Type B pancreatic cell (in vitro differentiated cells): ENCODE measurements at regions not wholly inside any gene's neighbourhood (a gene's known extent, or its start where the extent isn't known, plus 50 kb on each side); places are given as distances from the start of the nearest gene placed in this dataset.

Source experiments
- DNase-seq: peaks from one replicate; pipeline ENCODE4 v3.0.0; 2021; ENCODE audit warnings: mixed read lengths; ENCODE audit not compliant: unreplicated experiment; ENCODE audit errors: extremely low spot score
- H3K27ac Mint-ChIP-seq: 2 replicates; pipeline ENCODE4 v1.8.0; 2021; ENCODE audit warnings: mild to moderate bottlenecking, mixed read lengths
- H3K27me3 Mint-ChIP-seq: 2 replicates; pipeline ENCODE4 v1.8.0; 2021; ENCODE audit warnings: mixed read lengths
- H3K36me3 Mint-ChIP-seq: 2 replicates; pipeline ENCODE4 v1.8.0; 2021; ENCODE audit warnings: mixed read lengths
- H3K4me1 Mint-ChIP-seq: one replicate; pipeline ENCODE4 v1.8.0; 2021; ENCODE audit warnings: mixed read lengths; ENCODE audit not compliant: unreplicated experiment
- H3K4me3 Mint-ChIP-seq: 2 replicates; pipeline ENCODE4 v1.8.0; 2021; ENCODE audit warnings: mild to moderate bottlenecking, mixed read lengths
- H3K9me3 Mint-ChIP-seq: 2 replicates; pipeline ENCODE4 v1.8.0; 2021; ENCODE audit warnings: mixed read lengths
- TF ChIP-seq, protein P1 (sequence below): fragments of 200-600 bp; sonication (generic); conservative IDR thresholded peaks from 2 replicates; pipeline ENCODE4 v1.5.0; 2021; ENCODE audit warnings: antibody characterized with exemption, mild to moderate bottlenecking

DNA sequence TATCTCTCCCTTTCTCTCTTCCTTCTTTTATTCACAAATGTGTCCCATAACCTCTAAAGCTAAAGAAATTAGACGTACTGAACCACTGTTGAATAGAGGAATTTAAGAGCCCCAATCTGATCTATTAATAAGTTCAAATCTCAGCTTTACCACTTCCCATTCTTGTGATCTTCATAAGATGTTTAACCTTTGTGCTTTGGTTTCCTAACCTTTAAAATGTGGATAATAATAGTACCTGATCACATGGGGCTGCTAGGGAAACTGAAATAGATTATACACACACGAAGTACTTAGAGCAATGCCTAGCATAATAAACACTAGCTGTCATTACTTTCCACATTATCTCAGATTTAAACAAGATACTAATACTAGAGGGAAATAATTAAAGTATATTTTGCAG is 324.3 kb upstream of the SEMA6A start:
- H3K27me3 Mint-ChIP-seq, result peaks cover 3% of the 10 kb centered on the region
- H3K27ac Mint-ChIP-seq, result no peak overlapping the region
- no peaks in the 10 kb centered on the region for H3K36me3 Mint-ChIP-seq

DNA sequence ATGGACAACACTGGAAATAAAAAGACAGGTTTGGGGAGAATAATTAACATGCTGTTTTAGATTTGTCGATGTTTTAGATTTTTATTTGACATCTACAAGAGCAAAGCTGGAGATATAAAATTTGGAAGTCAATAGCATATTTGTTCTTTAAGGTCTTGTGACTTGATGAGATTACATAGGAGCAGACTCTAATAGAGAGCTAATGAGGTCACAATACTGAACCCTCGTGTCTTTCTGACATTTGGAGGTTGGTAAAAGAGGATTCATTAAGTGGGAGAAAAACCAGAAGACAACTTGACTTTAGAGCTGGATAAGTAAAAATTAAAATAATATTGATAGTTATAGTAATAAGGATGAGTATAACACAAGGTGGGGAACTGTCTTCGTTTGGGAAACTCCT is 322.7 kb upstream of the SEMA6A start:
- H3K4me1 Mint-ChIP-seq, result peaks cover 15% of the 10 kb centered on the region
- H3K36me3 Mint-ChIP-seq, result no peaks in the 10 kb centered on the region
- DNase-seq, result no peak
- TF ChIP-seq, protein P1, sequence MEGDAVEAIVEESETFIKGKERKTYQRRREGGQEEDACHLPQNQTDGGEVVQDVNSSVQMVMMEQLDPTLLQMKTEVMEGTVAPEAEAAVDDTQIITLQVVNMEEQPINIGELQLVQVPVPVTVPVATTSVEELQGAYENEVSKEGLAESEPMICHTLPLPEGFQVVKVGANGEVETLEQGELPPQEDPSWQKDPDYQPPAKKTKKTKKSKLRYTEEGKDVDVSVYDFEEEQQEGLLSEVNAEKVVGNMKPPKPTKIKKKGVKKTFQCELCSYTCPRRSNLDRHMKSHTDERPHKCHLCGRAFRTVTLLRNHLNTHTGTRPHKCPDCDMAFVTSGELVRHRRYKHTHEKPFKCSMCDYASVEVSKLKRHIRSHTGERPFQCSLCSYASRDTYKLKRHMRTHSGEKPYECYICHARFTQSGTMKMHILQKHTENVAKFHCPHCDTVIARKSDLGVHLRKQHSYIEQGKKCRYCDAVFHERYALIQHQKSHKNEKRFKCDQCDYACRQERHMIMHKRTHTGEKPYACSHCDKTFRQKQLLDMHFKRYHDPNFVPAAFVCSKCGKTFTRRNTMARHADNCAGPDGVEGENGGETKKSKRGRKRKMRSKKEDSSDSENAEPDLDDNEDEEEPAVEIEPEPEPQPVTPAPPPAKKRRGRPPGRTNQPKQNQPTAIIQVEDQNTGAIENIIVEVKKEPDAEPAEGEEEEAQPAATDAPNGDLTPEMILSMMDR, result no peak
- H3K27me3 Mint-ChIP-seq, result peaks cover 3% of the 10 kb centered on the region
- H3K9me3 Mint-ChIP-seq, result no peaks in the 10 kb centered on the region
- no peak overlapping the region for H3K27ac Mint-ChIP-seq
- H3K4me3 Mint-ChIP-seq, result no peak overlapping the region

More for the DNA sequence above, 324.3 kb upstream of the SEMA6A start:
- TF ChIP-seq, protein P1, result no peak
- H3K4me3 Mint-ChIP-seq, result no peak overlapping the region
- H3K9me3 Mint-ChIP-seq, result no peaks in the 10 kb centered on the region
- H3K4me1 Mint-ChIP-seq, result peaks cover 15% of the 10 kb centered on the region
- no peak for DNase-seq

DNA sequence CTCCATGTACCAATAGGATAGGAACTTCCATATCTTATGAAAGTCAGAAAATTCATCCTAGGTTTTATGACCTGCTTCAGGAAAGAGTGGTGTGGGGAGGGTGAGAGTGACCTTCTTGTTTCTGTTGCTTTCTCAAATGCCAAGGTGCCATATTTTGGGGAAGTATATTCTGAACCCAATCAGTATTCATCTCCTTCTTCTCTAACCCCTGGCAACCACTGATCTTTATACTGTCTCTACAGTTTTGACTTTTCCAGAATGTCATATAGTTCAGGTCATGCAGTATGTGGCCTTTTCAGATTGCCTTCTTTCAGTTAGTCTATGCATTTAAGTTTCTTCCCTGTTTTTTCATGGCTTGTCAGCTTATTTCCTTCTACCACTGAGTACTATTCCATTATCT is 321.4 kb upstream of the SEMA6A start:
- Mint-ChIP-seq H3K27me3 (peaks cover 3% of the 10 kb centered on the region), H3K27ac (no peak overlapping the region), H3K4me1 (peaks cover 12% of the 10 kb centered on the region), H3K36me3 (no peaks in the 10 kb centered on the region), H3K4me3 (no peak overlapping the region), H3K9me3 (no peaks in the 10 kb centered on the region)
- no peak for DNase-seq
- TF ChIP-seq, protein P1, result no peak

DNA sequence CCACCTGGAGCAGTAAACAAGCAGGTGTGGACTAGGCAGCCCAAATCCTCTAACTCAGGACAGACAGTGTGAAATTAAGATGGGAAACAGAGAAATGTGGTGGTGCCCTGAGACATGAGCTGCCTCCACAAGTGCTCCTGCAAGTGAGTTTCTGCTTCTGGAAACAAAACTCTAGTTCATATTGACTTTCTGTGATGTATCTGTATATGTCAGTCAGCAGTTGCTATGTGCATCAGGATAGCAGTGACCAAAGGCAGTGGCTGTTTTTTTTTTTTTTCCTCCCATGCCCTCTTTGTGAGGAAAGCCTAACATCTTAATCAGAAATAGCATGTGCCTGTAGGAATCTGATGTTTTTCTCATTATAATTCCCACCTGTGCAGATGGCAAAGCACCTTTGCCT is 318.4 kb upstream of the SEMA6A start:
- Mint-ChIP-seq H3K36me3 (no peaks in the 10 kb centered on the region), H3K27me3 (peaks cover 3% of the 10 kb centered on the region), H3K9me3 (no peaks in the 10 kb centered on the region), H3K4me1 (no peaks in the 10 kb centered on the region), H3K27ac (no peak overlapping the region), H3K4me3 (no peak overlapping the region)
- no peak for DNase-seq
- TF ChIP-seq, protein P1, result no peak

DNA sequence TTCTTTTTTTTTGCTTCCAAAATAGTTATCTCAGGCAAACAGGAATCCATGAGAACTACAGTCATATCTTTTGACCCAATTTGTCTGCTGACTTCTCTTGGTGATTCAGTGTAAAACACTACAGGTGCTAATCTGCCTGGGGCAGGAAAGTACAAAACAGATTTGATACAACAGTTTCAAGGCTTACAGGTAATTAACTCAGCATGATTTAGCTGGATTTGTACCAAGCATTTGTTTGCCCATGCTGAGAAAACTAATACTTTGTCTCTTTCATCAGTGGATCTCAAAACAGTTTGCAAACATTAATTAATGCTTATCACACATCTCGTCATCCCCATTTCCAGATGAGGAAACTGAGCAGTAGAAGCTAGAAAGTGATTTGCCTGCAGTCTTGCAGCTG is 312.5 kb upstream of the SEMA6A start:
- Mint-ChIP-seq H3K36me3 (no peaks in the 10 kb centered on the region), H3K9me3 (no peaks in the 10 kb centered on the region), H3K4me3 (no peak overlapping the region), H3K27ac (no peak overlapping the region), H3K27me3 (no peaks in the 10 kb centered on the region), H3K4me1 (peaks cover 7% of the 10 kb centered on the region)
- TF ChIP-seq, protein P1, result no peak
- no peak for DNase-seq

DNA sequence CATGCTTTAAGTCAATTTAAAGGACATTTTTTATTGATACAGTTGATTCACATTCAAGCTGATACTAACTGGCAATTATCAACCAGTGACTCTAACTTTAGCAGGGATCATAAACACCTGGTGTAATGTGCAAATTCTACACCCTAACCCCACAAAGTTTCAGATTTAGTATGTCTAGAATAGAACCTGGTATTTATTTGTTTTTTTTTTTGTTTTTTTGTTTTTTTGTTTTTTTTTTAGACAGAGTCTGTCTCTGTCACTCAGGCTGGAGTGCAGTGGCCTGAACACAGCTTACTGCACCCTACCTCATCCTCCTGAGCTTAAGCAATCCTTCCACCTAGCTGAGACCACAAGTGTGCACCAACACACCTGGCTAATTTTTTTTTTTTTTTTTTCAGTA is 311.2 kb upstream of the SEMA6A start:
- H3K36me3 Mint-ChIP-seq, result no peaks in the 10 kb centered on the region
- peaks cover 7% of the 10 kb centered on the region for H3K4me1 Mint-ChIP-seq
- TF ChIP-seq, protein P1, result no peak
- H3K27ac Mint-ChIP-seq, result no peak overlapping the region
- no peak for DNase-seq
- peaks cover 5% of the 10 kb centered on the region for H3K27me3 Mint-ChIP-seq
- H3K4me3 Mint-ChIP-seq, result no peak overlapping the region
- no peaks in the 10 kb centered on the region for H3K9me3 Mint-ChIP-seq
